ENCODE measurements at regions not wholly inside any gene's neighbourhood (a gene's known extent, or its start where the extent isn't known, plus 50 kb on each side); places are given as distances from the start of the nearest gene placed in this dataset.
A peak's percentile ranks its signal among the peaks of the same experiment; 100 is the strongest.

GRCh38 chr2:57906152-57906732 lies 140.4 kb upstream of the VRK2 start:
- in situ Hi-C loops (cut with HindIII; ENCODE audit: low pct_ligation_motif_present, low sequenced_read_pairs) = no loop called here
- no peak overlapping the region for H3K4me3 ChIP-seq (ENCODE audit: low read depth, low read length)
- H3K36me3 ChIP-seq (replicated peaks) = no peaks in the 10 kb centered on the region
- H3K27ac ChIP-seq = no peak overlapping the region
- TF ChIP-seq CTCF (IDR thresholded peaks at IDR 0.05; ENCODE audit: low read depth, low read length, missing control alignments) = peak; percentile 73
- no peaks in the 10 kb centered on the region for H3K27me3 ChIP-seq (replicated peaks)
- peak; percentile 18 for DNase-seq

- H3K27me3 ChIP-seq (replicated peaks) = no peaks in the 10 kb centered on the region
- no peak for TF ChIP-seq CTCF (IDR thresholded peaks at IDR 0.05; ENCODE audit: low read depth, low read length, missing control alignments)
- no peak overlapping the region for H3K27ac ChIP-seq
- no peak overlapping the region for H3K4me3 ChIP-seq (ENCODE audit: low read depth, low read length)
- no peak for DNase-seq
- in situ Hi-C loops (cut with HindIII; ENCODE audit: low pct_ligation_motif_present, low sequenced_read_pairs) = no loop called here
- H3K36me3 ChIP-seq (replicated peaks) = no peaks in the 10 kb centered on the region
Observed at GRCh38 chr2:57907411-57907810, 139.2 kb upstream of the VRK2 start.

- Histone ChIP-seq H3K4me3 (ENCODE audit: low read depth, low read length) (no peak overlapping the region), H3K27me3 (replicated peaks) (no peaks in the 10 kb centered on the region), H3K36me3 (replicated peaks) (no peaks in the 10 kb centered on the region), H3K27ac (no peak overlapping the region)
- in situ Hi-C loops (cut with HindIII; ENCODE audit: low pct_ligation_motif_present, low sequenced_read_pairs) = no loop called here
- TF ChIP-seq CTCF (IDR thresholded peaks at IDR 0.05; ENCODE audit: low read depth, low read length, missing control alignments) = no peak
- no peak for DNase-seq
Observed at GRCh38 chr2:57908736-57909161, 137.9 kb upstream of the VRK2 start.

- Histone ChIP-seq H3K36me3 (replicated peaks) (no peaks in the 10 kb centered on the region), H3K27me3 (replicated peaks) (no peaks in the 10 kb centered on the region), H3K27ac (no peak overlapping the region), H3K4me3 (ENCODE audit: low read depth, low read length) (no peak overlapping the region)
- DNase-seq = no peak
- in situ Hi-C loops (cut with HindIII; ENCODE audit: low pct_ligation_motif_present, low sequenced_read_pairs) = no loop called here
- TF ChIP-seq CTCF (IDR thresholded peaks at IDR 0.05; ENCODE audit: low read depth, low read length, missing control alignments) = no peak
Observed at GRCh38 chr2:57918126-57918525, 128.5 kb upstream of the VRK2 start.

GRCh38 chr2:57920342-57920939 lies 126.2 kb upstream of the VRK2 start:
- Histone ChIP-seq H3K36me3 (replicated peaks) (no peaks in the 10 kb centered on the region), H3K27ac (no peak overlapping the region), H3K4me3 (ENCODE audit: low read depth, low read length) (no peak overlapping the region), H3K27me3 (replicated peaks) (no peaks in the 10 kb centered on the region)
- no peak for DNase-seq
- no peak for TF ChIP-seq CTCF (IDR thresholded peaks at IDR 0.05; ENCODE audit: low read depth, low read length, missing control alignments)
- in situ Hi-C loops (cut with HindIII; ENCODE audit: low pct_ligation_motif_present, low sequenced_read_pairs) = no loop called here

- DNase-seq = no peak
- no peak overlapping the region for H3K4me3 ChIP-seq (ENCODE audit: low read depth, low read length)
- H3K27me3 ChIP-seq (replicated peaks) = no peaks in the 10 kb centered on the region
- H3K27ac ChIP-seq = no peak overlapping the region
- in situ Hi-C loops (cut with HindIII; ENCODE audit: low pct_ligation_motif_present, low sequenced_read_pairs) = no loop called here
- H3K36me3 ChIP-seq (replicated peaks) = no peaks in the 10 kb centered on the region
- no peak for TF ChIP-seq CTCF (IDR thresholded peaks at IDR 0.05; ENCODE audit: low read depth, low read length, missing control alignments)
Observed at GRCh38 chr2:57934659-57935058, 111.9 kb upstream of the VRK2 start.
